ENCODE measurements at regions not wholly inside any gene's neighbourhood (a gene's known extent, or its start where the extent isn't known, plus 50 kb on each side); places are given as distances from the start of the nearest gene placed in this dataset.

- Histone ChIP-seq H3K4me2 (ENCODE audit: insufficient read depth, insufficient read length, low read length) (no peak overlapping the region), H3T11ph (ENCODE audit: low read length) (no peak overlapping the region), H2BK120ac (ENCODE audit: low read depth, low read length, poor library complexity, severe bottlenecking) (no peak overlapping the region), H2AFZ (ENCODE audit: low read length) (no peak overlapping the region), H4K8ac (replicated peaks; ENCODE audit: insufficient read length, low read depth, low read length) (no peak overlapping the region), H3K23me2 (ENCODE audit: insufficient read length, low read depth, low read length, poor library complexity, severe bottlenecking) (no peaks in the 10 kb centered on the region), H3K4ac (ENCODE audit: low read depth, low read length) (no peak overlapping the region), H3K14ac (ENCODE audit: insufficient read depth, low read length) (no peak overlapping the region), H2BK5ac (ENCODE audit: insufficient read length, low read length) (no peak overlapping the region), H3K18ac (ENCODE audit: insufficient read length, low read depth, low read length) (no peak overlapping the region), H3K79me2 (ENCODE audit: insufficient read depth, low read length) (no peaks in the 10 kb centered on the region), H3K27ac (ENCODE audit: insufficient read length, low read depth, low read length) (no peak overlapping the region), H3K27me3 (ENCODE audit: insufficient read depth, low read length) (no peaks in the 10 kb centered on the region; the same call in 1 of the 2 replicates), H3K4me1 (ENCODE audit: insufficient read depth, low read length) (no peaks in the 10 kb centered on the region), H4K91ac (ENCODE audit: insufficient read length, low read depth, low read length) (no peak overlapping the region), H2AK5ac (ENCODE audit: insufficient read length, low read length) (no peak overlapping the region), H3K9me3 (ENCODE audit: control insufficient read depth, low read depth, low read length) (no peaks in the 10 kb centered on the region), H3K56ac (ENCODE audit: insufficient read length, low read depth, low read length) (no peak overlapping the region), H3K79me1 (ENCODE audit: insufficient read depth, low read depth, low read length, poor library complexity, severe bottlenecking) (no peaks in the 10 kb centered on the region), H3K23ac (ENCODE audit: insufficient read length, low read depth, low read length) (no peak overlapping the region), H2BK15ac (ENCODE audit: low read depth, low read length) (no peak overlapping the region), H2BK20ac (ENCODE audit: low read depth, low read length, poor library complexity, severe bottlenecking) (no peak overlapping the region), H4K5ac (ENCODE audit: insufficient read length, low read depth, low read length) (no peak overlapping the region), H2BK12ac (ENCODE audit: insufficient read length, low read depth, low read length) (no peak overlapping the region), H4K20me1 (ENCODE audit: control insufficient read depth, insufficient read depth, insufficient read length) (no peaks in the 10 kb centered on the region), H3K9ac (ENCODE audit: extremely low read depth, insufficient read length, low read length) (no peak overlapping the region)
- no CpG with 5 or more reads among the region's 3 CpGs for WGBS (ENCODE audit: extremely low coverage, insufficient read length, low lambda C conversion rate)
- Mint-ChIP-seq H3K27me3 (ENCODE audit: low read depth) (no peaks in the 10 kb centered on the region; the same call in 1 of the 2 replicates), H3K36me3 (ENCODE audit: insufficient read depth in 1 of 3, low read depth in 3 of 3) (no peaks in the 10 kb centered on the region), H3K27ac (no peak overlapping the region), H3K9me3 (no peaks in the 10 kb centered on the region), H3K4me1 (no peaks in the 10 kb centered on the region), H3K4me3 (no peak overlapping the region)
- TF ChIP-seq, protein P1, sequence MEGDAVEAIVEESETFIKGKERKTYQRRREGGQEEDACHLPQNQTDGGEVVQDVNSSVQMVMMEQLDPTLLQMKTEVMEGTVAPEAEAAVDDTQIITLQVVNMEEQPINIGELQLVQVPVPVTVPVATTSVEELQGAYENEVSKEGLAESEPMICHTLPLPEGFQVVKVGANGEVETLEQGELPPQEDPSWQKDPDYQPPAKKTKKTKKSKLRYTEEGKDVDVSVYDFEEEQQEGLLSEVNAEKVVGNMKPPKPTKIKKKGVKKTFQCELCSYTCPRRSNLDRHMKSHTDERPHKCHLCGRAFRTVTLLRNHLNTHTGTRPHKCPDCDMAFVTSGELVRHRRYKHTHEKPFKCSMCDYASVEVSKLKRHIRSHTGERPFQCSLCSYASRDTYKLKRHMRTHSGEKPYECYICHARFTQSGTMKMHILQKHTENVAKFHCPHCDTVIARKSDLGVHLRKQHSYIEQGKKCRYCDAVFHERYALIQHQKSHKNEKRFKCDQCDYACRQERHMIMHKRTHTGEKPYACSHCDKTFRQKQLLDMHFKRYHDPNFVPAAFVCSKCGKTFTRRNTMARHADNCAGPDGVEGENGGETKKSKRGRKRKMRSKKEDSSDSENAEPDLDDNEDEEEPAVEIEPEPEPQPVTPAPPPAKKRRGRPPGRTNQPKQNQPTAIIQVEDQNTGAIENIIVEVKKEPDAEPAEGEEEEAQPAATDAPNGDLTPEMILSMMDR (conservative IDR thresholded peaks at IDR 0.05) = no peak
- no peak for DNase-seq
Measured at GRCh38 chr18:24678626-24679025, 218.2 kb downstream of the HRH4 start.
